ENCODE measurements at regions not wholly inside any gene's neighbourhood (a gene's known extent, or its start where the extent isn't known, plus 50 kb on each side); places are given as distances from the start of the nearest gene placed in this dataset.

DNA sequence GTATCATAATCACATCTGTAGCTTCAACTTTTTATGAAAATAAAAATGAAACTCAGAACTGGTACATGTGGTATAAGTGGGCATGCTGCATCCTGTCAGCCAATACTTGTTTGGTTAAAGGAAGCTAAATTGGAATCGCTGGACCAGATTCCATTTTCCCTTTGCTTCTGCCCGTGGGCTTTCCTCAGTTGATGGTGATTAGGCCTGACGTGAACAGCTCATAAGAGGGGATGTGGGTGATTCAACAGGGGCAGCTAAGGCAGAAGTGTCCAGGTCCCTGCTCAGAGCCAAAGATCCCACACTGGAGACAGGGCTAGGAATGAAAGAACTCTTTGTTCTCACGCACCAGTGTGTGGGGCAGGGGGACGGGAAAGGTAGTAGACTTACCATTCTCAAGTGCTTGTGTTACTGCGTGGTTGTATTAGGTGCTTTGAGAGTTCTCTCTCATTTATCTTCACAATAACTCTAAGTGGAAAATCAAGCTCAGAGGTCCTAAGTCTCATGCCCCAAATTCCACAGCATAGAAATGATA is 63.2 kb upstream of the GUCY1A1 start:
- DNase-seq (ENCODE audit: low spot score, unreplicated experiment) = no peak
- no peak overlapping the region for H3K27ac Mint-ChIP-seq
- H3K36me3 Mint-ChIP-seq (ENCODE audit: insufficient read depth) = no peaks in the 10 kb centered on the region
- H3K4me1 Mint-ChIP-seq (ENCODE audit: low read depth) = peaks cover 18% of the 10 kb centered on the region
- TF ChIP-seq, protein P1, sequence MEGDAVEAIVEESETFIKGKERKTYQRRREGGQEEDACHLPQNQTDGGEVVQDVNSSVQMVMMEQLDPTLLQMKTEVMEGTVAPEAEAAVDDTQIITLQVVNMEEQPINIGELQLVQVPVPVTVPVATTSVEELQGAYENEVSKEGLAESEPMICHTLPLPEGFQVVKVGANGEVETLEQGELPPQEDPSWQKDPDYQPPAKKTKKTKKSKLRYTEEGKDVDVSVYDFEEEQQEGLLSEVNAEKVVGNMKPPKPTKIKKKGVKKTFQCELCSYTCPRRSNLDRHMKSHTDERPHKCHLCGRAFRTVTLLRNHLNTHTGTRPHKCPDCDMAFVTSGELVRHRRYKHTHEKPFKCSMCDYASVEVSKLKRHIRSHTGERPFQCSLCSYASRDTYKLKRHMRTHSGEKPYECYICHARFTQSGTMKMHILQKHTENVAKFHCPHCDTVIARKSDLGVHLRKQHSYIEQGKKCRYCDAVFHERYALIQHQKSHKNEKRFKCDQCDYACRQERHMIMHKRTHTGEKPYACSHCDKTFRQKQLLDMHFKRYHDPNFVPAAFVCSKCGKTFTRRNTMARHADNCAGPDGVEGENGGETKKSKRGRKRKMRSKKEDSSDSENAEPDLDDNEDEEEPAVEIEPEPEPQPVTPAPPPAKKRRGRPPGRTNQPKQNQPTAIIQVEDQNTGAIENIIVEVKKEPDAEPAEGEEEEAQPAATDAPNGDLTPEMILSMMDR (IDR thresholded peaks at IDR 0.05; ENCODE audit: unreplicated experiment) = no peak
- no peak overlapping the region for H3K4me3 Mint-ChIP-seq (ENCODE audit: low read depth)
- no peaks in the 10 kb centered on the region for H3K9me3 Mint-ChIP-seq (ENCODE audit: low read depth)
- no peaks in the 10 kb centered on the region for H3K27me3 Mint-ChIP-seq

DNA sequence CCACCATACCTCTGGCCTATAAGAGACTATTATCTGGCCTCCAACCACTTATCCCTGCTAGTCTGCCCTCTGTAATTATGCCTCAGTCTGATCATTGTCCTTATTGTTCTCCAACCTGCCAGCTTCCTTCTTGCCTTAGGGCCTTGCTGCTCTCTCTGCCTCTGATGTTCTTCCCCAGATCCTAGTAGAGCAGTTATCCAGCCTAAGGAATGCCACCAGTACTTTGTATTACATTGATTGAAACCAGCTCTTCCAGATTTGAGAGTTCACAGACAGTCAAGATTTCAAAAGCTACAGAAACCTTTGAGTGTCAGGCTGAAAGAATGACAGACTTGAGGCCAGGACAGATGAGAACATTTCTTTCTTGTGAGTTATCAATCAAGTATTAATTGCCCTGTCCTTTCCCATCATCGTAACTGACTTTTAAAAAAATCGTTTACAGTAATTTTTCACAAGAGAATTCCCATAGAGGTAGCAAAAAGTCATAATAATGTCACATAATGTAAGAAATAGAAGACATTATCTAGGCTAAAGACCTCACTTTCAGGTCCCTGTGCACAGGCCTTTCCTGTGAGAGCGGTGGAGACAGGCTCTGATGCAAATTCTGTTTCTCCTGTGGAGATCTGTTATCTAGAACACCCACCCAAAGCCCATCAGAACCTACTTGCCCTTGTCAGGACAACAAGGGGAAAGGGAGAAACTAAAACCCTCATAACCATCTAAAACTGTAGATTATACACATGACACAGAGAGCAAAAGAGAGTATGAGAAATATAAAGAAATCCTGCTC is 64.1 kb upstream of the GUCY1A1 start:
- Mint-ChIP-seq H3K4me3 (ENCODE audit: low read depth) (no peak overlapping the region), H3K27me3 (no peaks in the 10 kb centered on the region), H3K4me1 (ENCODE audit: low read depth) (peaks cover 22% of the 10 kb centered on the region), H3K27ac (no peak overlapping the region), H3K36me3 (ENCODE audit: insufficient read depth) (no peaks in the 10 kb centered on the region), H3K9me3 (ENCODE audit: low read depth) (no peaks in the 10 kb centered on the region)
- TF ChIP-seq, protein P1 (IDR thresholded peaks at IDR 0.05; ENCODE audit: unreplicated experiment) = no peak
- no peak for DNase-seq (ENCODE audit: low spot score, unreplicated experiment)

GRCh38 chr4:155600244-155600643 is 66.4 kb upstream of the GUCY1A1 start:
- no peak overlapping the region for H3K4me3 Mint-ChIP-seq (ENCODE audit: low read depth)
- TF ChIP-seq, protein P1 (IDR thresholded peaks at IDR 0.05; ENCODE audit: unreplicated experiment) = no peak
- no peaks in the 10 kb centered on the region for H3K9me3 Mint-ChIP-seq (ENCODE audit: low read depth)
- no peaks in the 10 kb centered on the region for H3K27me3 Mint-ChIP-seq
- peaks cover 26% of the 10 kb centered on the region for H3K4me1 Mint-ChIP-seq (ENCODE audit: low read depth)
- H3K27ac Mint-ChIP-seq = no peak overlapping the region
- no peaks in the 10 kb centered on the region for H3K36me3 Mint-ChIP-seq (ENCODE audit: insufficient read depth)
- no peak for DNase-seq (ENCODE audit: low spot score, unreplicated experiment)

- no peaks in the 10 kb centered on the region for H3K27me3 Mint-ChIP-seq
- H3K9me3 Mint-ChIP-seq (ENCODE audit: low read depth) = no peaks in the 10 kb centered on the region
- no peak for DNase-seq (ENCODE audit: low spot score, unreplicated experiment)
- no peak overlapping the region for H3K27ac Mint-ChIP-seq
- H3K4me3 Mint-ChIP-seq (ENCODE audit: low read depth) = no peak overlapping the region
- peaks cover 26% of the 10 kb centered on the region for H3K4me1 Mint-ChIP-seq (ENCODE audit: low read depth)
- H3K36me3 Mint-ChIP-seq (ENCODE audit: insufficient read depth) = no peaks in the 10 kb centered on the region
- TF ChIP-seq, protein P1 (IDR thresholded peaks at IDR 0.05; ENCODE audit: unreplicated experiment) = no peak
Observed at GRCh38 chr4:155599596-155599995, 67.1 kb upstream of the GUCY1A1 start.

DNA sequence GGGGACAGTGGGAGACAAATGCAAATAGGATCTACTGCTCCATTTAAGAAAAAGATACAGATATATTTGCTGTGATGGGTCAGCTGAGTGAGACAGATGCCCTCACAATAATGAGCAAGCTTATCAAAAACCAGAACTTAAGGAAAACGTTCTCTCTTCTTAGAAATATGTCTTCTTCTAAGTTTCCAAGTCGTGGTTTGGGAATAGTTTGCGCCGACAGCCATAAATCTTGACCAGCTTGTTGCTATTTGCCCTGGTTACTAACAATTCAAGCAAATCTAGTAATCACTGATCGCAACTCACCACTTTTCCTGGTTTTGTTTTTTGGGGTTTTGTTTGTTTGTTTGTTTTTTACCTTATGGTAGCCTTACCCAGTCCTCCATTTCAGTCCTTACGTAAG is 67.6 kb upstream of the GUCY1A1 start:
- Mint-ChIP-seq H3K36me3 (ENCODE audit: insufficient read depth) (no peaks in the 10 kb centered on the region), H3K27me3 (peaks cover 2% of the 10 kb centered on the region), H3K27ac (no peak overlapping the region), H3K4me1 (ENCODE audit: low read depth) (peaks cover 26% of the 10 kb centered on the region), H3K4me3 (ENCODE audit: low read depth) (no peak overlapping the region), H3K9me3 (ENCODE audit: low read depth) (no peaks in the 10 kb centered on the region)
- TF ChIP-seq, protein P1 (IDR thresholded peaks at IDR 0.05; ENCODE audit: unreplicated experiment) = no peak
- DNase-seq (ENCODE audit: low spot score, unreplicated experiment) = no peak
